ENCODE measurements at regions not wholly inside any gene's neighbourhood (a gene's known extent, or its start where the extent isn't known, plus 50 kb on each side); places are given as distances from the start of the nearest gene placed in this dataset.

DNA sequence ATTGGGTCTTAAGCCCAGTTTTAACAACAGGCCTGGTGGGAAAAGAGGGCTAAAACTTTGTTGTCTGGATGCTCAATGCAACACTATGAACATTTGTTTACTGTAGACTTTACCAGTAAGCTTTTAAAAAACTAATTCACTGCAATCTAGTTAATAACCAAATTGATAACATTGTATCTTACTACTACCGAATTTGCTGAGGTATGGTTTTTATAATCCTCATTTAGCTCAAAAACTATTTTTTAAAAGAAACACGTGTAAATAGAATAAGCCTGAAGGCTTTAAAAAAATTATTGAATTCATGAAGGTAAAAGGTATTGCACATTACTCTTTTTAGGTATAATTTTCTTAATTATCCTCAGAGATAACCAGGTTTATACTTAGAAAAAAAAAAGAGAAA lies 500.6 kb downstream of the RWDD3 start:
- Histone ChIP-seq H3K4me1 (ENCODE audit: control insufficient read depth in 5 of 5, insufficient read depth in 5 of 5, low read length in 5 of 5) (no peaks in the 10 kb centered on the region), H3K4me3 (ENCODE audit: low read depth in 1 of 5, low read length in 5 of 5) (no peak overlapping the region), H3K36me3 (ENCODE audit: control insufficient read depth in 5 of 5, insufficient read depth in 5 of 5, low read length in 5 of 5) (no peaks in the 10 kb centered on the region), H3K9ac (ENCODE audit: low read length in 5 of 5) (no peak overlapping the region), H3K9me3 (ENCODE audit: control insufficient read depth in 5 of 5, low read length in 5 of 5) (peaks cover 0 to 9% (median 2%) of the 10 kb centered on the region in 5 donors), H3K27me3 (ENCODE audit: control insufficient read depth in 5 of 5, insufficient read depth in 4 of 5, low read length in 5 of 5) (no peaks in the 10 kb centered on the region), H3K27ac (ENCODE audit: low read depth, low read length) (no peak overlapping the region)

DNA sequence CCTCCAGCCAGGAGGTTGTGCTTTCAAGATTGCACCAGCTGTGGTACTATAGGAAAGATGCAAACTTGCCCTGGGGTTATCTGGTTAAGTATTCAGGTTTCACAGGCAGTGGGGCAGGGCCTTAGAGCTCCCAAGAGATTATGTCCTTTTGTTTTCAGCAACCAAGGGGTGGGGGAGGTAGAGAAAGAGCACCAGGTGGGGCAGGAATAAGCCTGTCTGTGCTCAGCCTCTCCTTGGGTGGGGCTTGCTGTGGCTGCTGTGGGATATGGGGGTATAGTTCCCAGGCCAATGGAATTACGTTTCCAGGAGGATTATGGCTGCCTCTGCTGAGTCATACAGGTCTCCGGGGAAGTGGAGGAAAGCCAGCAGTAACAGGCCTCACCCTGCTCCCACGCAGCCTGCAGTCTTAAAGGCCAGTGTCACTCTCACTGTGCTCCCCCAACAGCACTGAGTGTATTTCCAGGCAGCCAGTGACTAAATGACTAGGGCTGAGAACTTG lies 508.6 kb downstream of the RWDD3 start:
- Histone ChIP-seq H3K27me3 (ENCODE audit: control insufficient read depth in 5 of 5, insufficient read depth in 4 of 5, low read length in 5 of 5) (no peaks in the 10 kb centered on the region), H3K27ac (ENCODE audit: low read depth, low read length) (no peak overlapping the region), H3K4me1 (ENCODE audit: control insufficient read depth in 5 of 5, insufficient read depth in 5 of 5, low read length in 5 of 5) (peaks cover 0 to 7% (median 0%) of the 10 kb centered on the region in 5 donors), H3K36me3 (ENCODE audit: control insufficient read depth in 5 of 5, insufficient read depth in 5 of 5, low read length in 5 of 5) (peaks cover 0 to 5% (median 0%) of the 10 kb centered on the region in 5 donors), H3K4me3 (ENCODE audit: low read depth in 1 of 5, low read length in 5 of 5) (no peak overlapping the region), H3K9me3 (ENCODE audit: control insufficient read depth in 5 of 5, low read length in 5 of 5) (peaks cover 0 to 14% (median 4%) of the 10 kb centered on the region in 5 donors), H3K9ac (ENCODE audit: low read length in 5 of 5) (no peak overlapping the region)

DNA sequence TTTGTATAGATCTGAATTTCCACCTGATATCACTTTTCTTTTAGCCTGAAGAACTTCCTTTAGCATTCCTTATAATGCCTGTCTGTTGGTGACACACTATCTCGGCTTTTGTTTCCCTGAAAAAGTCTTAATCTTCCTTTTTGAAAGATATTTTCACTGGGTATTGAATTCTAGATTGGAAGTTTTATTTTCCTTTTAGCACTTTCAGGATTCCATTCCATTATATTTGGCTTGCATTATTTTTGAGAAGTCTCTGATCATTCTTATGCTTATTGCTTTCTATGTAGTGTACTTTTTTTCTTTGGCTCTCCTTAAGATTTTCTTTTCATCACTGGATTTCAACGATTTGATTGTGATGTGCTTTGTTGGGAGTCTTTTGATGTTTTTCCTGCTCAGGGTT lies 510.7 kb downstream of the RWDD3 start:
- Histone ChIP-seq H3K9me3 (ENCODE audit: control insufficient read depth in 5 of 5, low read length in 5 of 5) (peaks cover 0 to 11% (median 0%) of the 10 kb centered on the region in 5 donors), H3K27me3 (ENCODE audit: control insufficient read depth in 5 of 5, insufficient read depth in 4 of 5, low read length in 5 of 5) (no peaks in the 10 kb centered on the region), H3K9ac (ENCODE audit: low read length in 5 of 5) (no peak overlapping the region), H3K36me3 (ENCODE audit: control insufficient read depth in 5 of 5, insufficient read depth in 5 of 5, low read length in 5 of 5) (peaks cover 0 to 5% (median 0%) of the 10 kb centered on the region in 5 donors), H3K4me1 (ENCODE audit: control insufficient read depth in 5 of 5, insufficient read depth in 5 of 5, low read length in 5 of 5) (peaks cover 0 to 7% (median 0%) of the 10 kb centered on the region in 5 donors), H3K27ac (ENCODE audit: low read depth, low read length) (no peak overlapping the region), H3K4me3 (ENCODE audit: low read depth in 1 of 5, low read length in 5 of 5) (no peak overlapping the region)

DNA sequence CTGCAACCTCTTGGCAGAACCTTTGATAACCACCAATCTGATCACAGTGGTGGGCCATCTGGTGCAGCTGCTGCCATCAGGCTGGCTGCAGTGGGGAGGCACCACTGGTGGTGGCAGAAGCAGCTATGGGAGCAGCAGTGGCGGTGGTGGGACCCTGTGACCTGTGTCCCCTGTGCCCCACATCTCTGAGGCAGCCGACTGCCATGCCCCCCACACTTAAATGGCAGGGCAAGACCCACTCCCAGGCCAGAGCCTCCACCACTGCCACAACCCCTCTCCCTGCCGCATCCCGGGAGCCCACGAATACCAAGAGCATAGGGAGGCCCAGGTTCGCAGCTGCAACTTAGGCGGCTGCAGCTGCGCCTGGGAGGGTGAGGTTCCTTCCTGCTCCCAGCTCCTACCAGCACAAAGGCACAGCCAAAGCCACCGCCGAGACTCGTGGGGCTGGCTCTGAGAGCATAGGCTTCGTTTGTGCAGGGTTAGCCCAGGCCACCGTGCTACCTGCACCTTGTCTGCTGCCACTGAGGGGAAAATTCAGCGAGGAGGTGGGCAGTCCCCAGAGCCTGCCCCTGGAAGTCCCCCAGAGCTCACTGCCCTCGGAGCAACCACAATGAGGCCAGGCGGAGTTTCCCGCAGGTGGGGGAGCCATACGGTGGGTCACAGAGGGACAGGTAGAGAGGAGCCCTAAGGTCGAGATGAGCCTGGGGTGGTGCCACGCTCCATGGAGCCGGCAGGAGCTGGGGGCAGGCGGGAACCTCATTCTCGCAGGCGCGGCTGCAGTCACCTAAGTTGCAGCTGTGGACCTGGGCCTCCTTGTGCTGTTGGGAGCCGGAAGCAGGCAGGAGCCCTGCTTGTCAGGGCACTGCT lies 518.7 kb downstream of the RWDD3 start:
- Histone ChIP-seq H3K27me3 (ENCODE audit: control insufficient read depth in 5 of 5, insufficient read depth in 4 of 5, low read length in 5 of 5) (no peaks in the 10 kb centered on the region), H3K9me3 (ENCODE audit: control insufficient read depth in 5 of 5, low read length in 5 of 5) (peaks cover 7 to 25% (median 24%) of the 10 kb centered on the region in 5 donors), H3K4me1 (ENCODE audit: control insufficient read depth in 5 of 5, insufficient read depth in 5 of 5, low read length in 5 of 5) (peaks cover 0 to 4% (median 0%) of the 10 kb centered on the region in 5 donors), H3K4me3 (ENCODE audit: low read depth in 1 of 5, low read length in 5 of 5) (no peak overlapping the region), H3K27ac (ENCODE audit: low read depth, low read length) (no peak overlapping the region), H3K9ac (ENCODE audit: low read length in 5 of 5) (no peak overlapping the region), H3K36me3 (ENCODE audit: control insufficient read depth in 5 of 5, insufficient read depth in 5 of 5, low read length in 5 of 5) (peaks cover 0 to 5% (median 0%) of the 10 kb centered on the region in 5 donors)

DNA sequence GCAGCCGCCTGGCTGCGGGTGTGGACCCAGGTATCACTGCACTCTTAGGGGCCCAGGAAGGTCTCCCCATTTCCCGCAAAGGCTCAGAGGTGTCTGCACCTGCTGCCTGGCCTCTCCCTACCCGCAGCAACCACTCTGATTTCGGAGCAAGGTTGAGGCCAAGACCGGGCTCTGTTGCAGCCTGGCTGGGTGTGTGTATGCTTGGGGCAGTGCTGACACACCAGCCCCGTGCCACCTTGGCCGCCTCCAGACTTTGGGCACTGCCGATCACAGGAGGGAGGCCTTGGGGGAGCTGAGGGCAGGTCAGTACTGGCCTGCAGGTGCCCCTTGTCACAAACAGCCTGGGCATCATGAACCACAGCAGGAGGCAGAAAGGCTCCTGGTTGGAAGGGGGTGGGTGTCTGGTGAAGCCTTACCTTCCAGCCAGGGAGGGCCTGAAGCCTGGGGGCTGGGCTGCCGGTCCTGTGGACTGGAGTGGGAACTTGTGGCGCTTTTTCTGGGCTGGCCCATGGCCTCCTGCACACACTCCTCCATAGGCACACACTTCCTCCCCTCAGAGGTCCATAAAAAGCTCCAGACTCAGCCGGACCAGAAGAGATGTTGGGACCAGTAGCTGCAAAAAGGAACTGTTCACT lies 519.5 kb downstream of the RWDD3 start:
- H3K27ac ChIP-seq (ENCODE audit: low read depth, low read length), result no peak overlapping the region
- peaks cover 0 to 5% (median 0%) of the 10 kb centered on the region in 5 donors for H3K36me3 ChIP-seq (ENCODE audit: control insufficient read depth in 5 of 5, insufficient read depth in 5 of 5, low read length in 5 of 5)
- no peaks in the 10 kb centered on the region for H3K27me3 ChIP-seq (ENCODE audit: control insufficient read depth in 5 of 5, insufficient read depth in 4 of 5, low read length in 5 of 5)
- H3K9ac ChIP-seq (ENCODE audit: low read length in 5 of 5), result no peak overlapping the region
- peaks cover 0 to 4% (median 0%) of the 10 kb centered on the region in 5 donors for H3K4me1 ChIP-seq (ENCODE audit: control insufficient read depth in 5 of 5, insufficient read depth in 5 of 5, low read length in 5 of 5)
- peaks cover 7 to 25% (median 24%) of the 10 kb centered on the region in 5 donors for H3K9me3 ChIP-seq (ENCODE audit: control insufficient read depth in 5 of 5, low read length in 5 of 5)
- H3K4me3 ChIP-seq (ENCODE audit: low read depth in 1 of 5, low read length in 5 of 5), result no peak overlapping the region

DNA sequence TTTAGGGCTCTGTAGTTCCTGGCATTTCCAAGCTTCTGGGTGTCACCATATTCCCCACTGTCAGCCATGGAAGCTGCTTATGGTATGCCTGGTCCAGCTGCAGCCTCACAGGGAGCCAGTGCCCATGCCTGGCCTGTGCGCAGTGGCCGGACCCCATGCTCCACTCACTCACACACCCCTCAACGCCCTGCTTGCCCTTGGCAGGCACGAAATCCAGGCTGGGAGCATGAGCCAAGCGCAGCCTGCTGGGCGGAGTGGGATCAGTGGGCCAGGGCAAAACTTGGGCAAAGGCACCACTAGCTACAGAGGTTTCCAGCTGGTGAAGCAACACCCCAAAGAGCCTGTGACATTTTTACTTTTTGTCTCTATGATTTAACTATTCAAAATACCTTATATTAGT lies 520.4 kb downstream of the RWDD3 start:
- Histone ChIP-seq H3K27me3 (ENCODE audit: control insufficient read depth in 5 of 5, insufficient read depth in 4 of 5, low read length in 5 of 5) (no peaks in the 10 kb centered on the region), H3K36me3 (ENCODE audit: control insufficient read depth in 5 of 5, insufficient read depth in 5 of 5, low read length in 5 of 5) (peaks cover 0 to 5% (median 0%) of the 10 kb centered on the region in 5 donors), H3K9ac (ENCODE audit: low read length in 5 of 5) (no peak overlapping the region), H3K4me1 (ENCODE audit: control insufficient read depth in 5 of 5, insufficient read depth in 5 of 5, low read length in 5 of 5) (peaks cover 0 to 4% (median 0%) of the 10 kb centered on the region in 5 donors), H3K9me3 (ENCODE audit: control insufficient read depth in 5 of 5, low read length in 5 of 5) (peaks cover 7 to 25% (median 24%) of the 10 kb centered on the region in 5 donors), H3K27ac (ENCODE audit: low read depth, low read length) (no peak overlapping the region), H3K4me3 (ENCODE audit: low read depth in 1 of 5, low read length in 5 of 5) (no peak overlapping the region)

DNA sequence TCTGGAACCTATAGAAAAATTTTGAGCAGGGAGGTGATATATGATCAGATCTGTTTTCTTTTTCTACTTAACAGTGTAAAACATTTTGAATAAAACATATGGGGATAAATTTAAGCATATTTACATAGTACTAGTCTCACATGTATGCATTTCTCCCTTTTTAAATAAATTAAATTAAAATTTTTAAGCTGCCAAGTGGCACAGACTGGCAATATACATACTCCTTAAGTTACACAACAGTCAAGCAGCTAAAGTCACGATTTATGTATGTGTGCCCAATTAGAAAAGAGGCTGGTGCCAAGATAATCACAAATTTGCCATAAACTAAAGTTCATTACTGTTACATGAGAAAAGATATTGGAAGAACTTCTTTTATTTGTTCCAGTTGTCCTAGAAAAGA lies 532.0 kb downstream of the RWDD3 start:
- H3K4me3 ChIP-seq (ENCODE audit: low read depth in 1 of 5, low read length in 5 of 5), result no peak overlapping the region
- no peak overlapping the region for H3K27ac ChIP-seq (ENCODE audit: low read depth, low read length)
- H3K36me3 ChIP-seq (ENCODE audit: control insufficient read depth in 5 of 5, insufficient read depth in 5 of 5, low read length in 5 of 5), result no peaks in the 10 kb centered on the region
- no peak overlapping the region for H3K9ac ChIP-seq (ENCODE audit: low read length in 5 of 5)
- H3K27me3 ChIP-seq (ENCODE audit: control insufficient read depth in 5 of 5, insufficient read depth in 4 of 5, low read length in 5 of 5), result no peaks in the 10 kb centered on the region
- no peaks in the 10 kb centered on the region for H3K4me1 ChIP-seq (ENCODE audit: control insufficient read depth in 5 of 5, insufficient read depth in 5 of 5, low read length in 5 of 5)
- peaks cover 0 to 5% (median 0%) of the 10 kb centered on the region in 5 donors for H3K9me3 ChIP-seq (ENCODE audit: control insufficient read depth in 5 of 5, low read length in 5 of 5)

DNA sequence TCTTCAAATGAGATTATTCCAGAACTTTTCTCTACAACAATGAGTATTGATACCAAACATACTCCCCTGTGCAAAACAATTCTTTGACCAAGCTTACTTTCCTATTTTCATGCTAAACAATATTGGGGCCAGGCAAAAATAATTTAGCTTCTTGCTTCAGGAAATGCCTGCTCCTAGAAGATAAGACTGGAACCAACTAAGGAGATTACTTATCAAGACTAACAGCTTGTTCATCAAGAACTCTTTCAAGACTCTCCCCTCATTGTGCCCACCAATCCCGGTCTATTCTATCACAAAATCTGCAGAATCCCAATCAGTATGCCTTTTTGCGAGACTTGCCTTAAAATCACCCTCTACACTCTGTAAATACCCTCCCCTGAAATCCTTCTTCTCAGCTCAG lies 536.6 kb downstream of the RWDD3 start:
- H3K27ac ChIP-seq (ENCODE audit: low read depth, low read length), result no peak overlapping the region
- no peaks in the 10 kb centered on the region for H3K4me1 ChIP-seq (ENCODE audit: control insufficient read depth in 5 of 5, insufficient read depth in 5 of 5, low read length in 5 of 5)
- no peaks in the 10 kb centered on the region for H3K27me3 ChIP-seq (ENCODE audit: control insufficient read depth in 5 of 5, insufficient read depth in 4 of 5, low read length in 5 of 5)
- no peak overlapping the region for H3K9ac ChIP-seq (ENCODE audit: low read length in 5 of 5)
- peaks cover 0 to 3% (median 0%) of the 10 kb centered on the region in 5 donors for H3K36me3 ChIP-seq (ENCODE audit: control insufficient read depth in 5 of 5, insufficient read depth in 5 of 5, low read length in 5 of 5)
- H3K9me3 ChIP-seq (ENCODE audit: control insufficient read depth in 5 of 5, low read length in 5 of 5), result no peaks in the 10 kb centered on the region
- no peak overlapping the region for H3K4me3 ChIP-seq (ENCODE audit: low read depth in 1 of 5, low read length in 5 of 5)

DNA sequence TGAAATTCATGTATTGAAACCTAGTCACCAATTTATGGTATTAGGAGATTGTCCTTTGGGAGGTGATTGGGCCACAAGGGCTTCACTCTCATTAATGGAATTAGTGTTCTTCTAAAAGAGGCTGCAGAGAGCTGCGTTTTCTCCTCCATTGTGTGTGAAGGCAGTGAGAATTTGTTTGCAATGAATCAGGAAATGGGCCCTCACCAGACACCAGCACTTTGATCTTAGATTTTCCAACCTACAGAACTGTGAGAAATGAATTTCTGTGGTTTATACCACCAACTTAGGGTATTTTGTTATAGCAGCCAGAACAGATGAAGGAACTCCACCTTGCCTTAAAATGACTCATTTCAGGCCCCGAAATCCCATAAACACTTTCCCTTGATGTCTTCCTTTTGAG lies 544.2 kb downstream of the RWDD3 start:
- Histone ChIP-seq H3K4me1 (ENCODE audit: control insufficient read depth in 5 of 5, insufficient read depth in 5 of 5, low read length in 5 of 5) (no peaks in the 10 kb centered on the region), H3K36me3 (ENCODE audit: control insufficient read depth in 5 of 5, insufficient read depth in 5 of 5, low read length in 5 of 5) (peaks cover 0 to 5% (median 0%) of the 10 kb centered on the region in 5 donors), H3K9me3 (ENCODE audit: control insufficient read depth in 5 of 5, low read length in 5 of 5) (no peaks in the 10 kb centered on the region), H3K4me3 (ENCODE audit: low read depth in 1 of 5, low read length in 5 of 5) (no peak overlapping the region), H3K27me3 (ENCODE audit: control insufficient read depth in 5 of 5, insufficient read depth in 4 of 5, low read length in 5 of 5) (no peaks in the 10 kb centered on the region), H3K27ac (ENCODE audit: low read depth, low read length) (no peak overlapping the region), H3K9ac (ENCODE audit: low read length in 5 of 5) (no peak overlapping the region)

DNA sequence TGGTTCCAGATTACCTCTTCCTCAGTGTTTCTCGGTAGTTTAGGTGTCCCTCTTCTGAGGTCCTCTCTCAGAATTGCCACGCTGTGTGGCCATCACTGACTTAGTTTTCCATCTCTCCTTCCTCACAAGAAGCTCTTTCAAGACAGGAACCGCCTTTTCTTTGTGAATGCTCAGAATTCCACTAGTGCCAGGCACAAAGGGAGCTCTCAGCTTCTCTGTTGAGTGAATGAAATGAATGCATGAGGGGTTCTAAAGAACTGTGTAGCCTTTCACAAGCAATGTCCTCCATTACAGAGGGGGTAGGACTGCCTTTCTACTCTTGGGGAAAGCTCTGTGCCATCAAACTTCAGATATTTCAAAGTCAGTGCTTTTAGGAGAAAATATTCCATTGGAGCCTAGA lies 546.8 kb downstream of the RWDD3 start:
- no peak overlapping the region for H3K4me3 ChIP-seq (ENCODE audit: low read depth in 1 of 5, low read length in 5 of 5)

More for the DNA sequence above, 546.8 kb downstream of the RWDD3 start:
- Histone ChIP-seq H3K9ac (ENCODE audit: low read length in 5 of 5) (no peak overlapping the region), H3K27ac (ENCODE audit: low read depth, low read length) (no peak overlapping the region), H3K27me3 (ENCODE audit: control insufficient read depth in 5 of 5, insufficient read depth in 4 of 5, low read length in 5 of 5) (no peaks in the 10 kb centered on the region), H3K9me3 (ENCODE audit: control insufficient read depth in 5 of 5, low read length in 5 of 5) (no peaks in the 10 kb centered on the region), H3K4me1 (ENCODE audit: control insufficient read depth in 5 of 5, insufficient read depth in 5 of 5, low read length in 5 of 5) (no peaks in the 10 kb centered on the region), H3K36me3 (ENCODE audit: control insufficient read depth in 5 of 5, insufficient read depth in 5 of 5, low read length in 5 of 5) (peaks cover 0 to 9% (median 0%) of the 10 kb centered on the region in 5 donors)
